Large intestine (tissue), 3 donors: ENCODE measurements at regions not wholly inside any gene's neighbourhood (a gene's known extent, or its start where the extent isn't known, plus 50 kb on each side); places are given as distances from the start of the nearest gene placed in this dataset.

ENCODE experiments used
- DNase-seq, 2 donors: peaks; one replicate each; pipeline versions ENCODE4 v3.0.0 to v3.0.0-alpha.2; 2013
- H3K27ac ChIP-seq: one replicate; pipeline ENCODE4 v1.5.1; 2013; ENCODE audit warnings: low read length
- H3K27me3 ChIP-seq: 2 replicates; pipeline ENCODE4 v1.6.1; 2013; ENCODE audit warnings: low read length; ENCODE audit not compliant: control insufficient read depth, insufficient read depth
- H3K36me3 ChIP-seq: 2 replicates; pipeline ENCODE4 v1.6.1; 2013; ENCODE audit warnings: low read length; ENCODE audit not compliant: control insufficient read depth, insufficient read depth
- H3K4me1 ChIP-seq: one replicate; pipeline ENCODE4 v1.6.1; 2013; ENCODE audit warnings: low read length; ENCODE audit not compliant: control insufficient read depth, insufficient read depth
- H3K4me3 ChIP-seq: one replicate; pipeline ENCODE4 v1.5.1; 2013; ENCODE audit warnings: low read length
- H3K9me3 ChIP-seq: one replicate; pipeline ENCODE4 v1.6.1; 2013; ENCODE audit warnings: mild to moderate bottlenecking, low read depth, low read length, moderate library complexity; ENCODE audit not compliant: control insufficient read depth
- WGBS: methylation state at CpG from one replicate; pipeline ENCODE4 v1.1.5; 2013; ENCODE audit warnings: low lambda C conversion rate; ENCODE audit not compliant: insufficient coverage; 5-methylcytosine and 5-hydroxymethylcytosine counted together

GRCh38 chr2:120820953-120821279, 85.2 kb downstream of the GLI2 start:
- peak overlapping the region; percentile 63 for H3K27ac ChIP-seq

GRCh38 chr2:120821446-120822160, 85.9 kb downstream of the GLI2 start:
- WGBS: no CpG with 5 or more reads among the region's 15 CpGs
- Histone ChIP-seq H3K4me3 (no peak overlapping the region), H3K9me3 (no peaks in the 10 kb centered on the region), H3K27ac (no peak overlapping the region), H3K4me1 (peaks cover 9% of the 10 kb centered on the region), H3K36me3 (no peaks in the 10 kb centered on the region), H3K27me3 (peaks cover 26% of the 10 kb centered on the region)
- no peak for DNase-seq

More at GRCh38 chr2:120820953-120821279, 85.2 kb downstream of the GLI2 start:
- peaks cover 26% of the 10 kb centered on the region for H3K27me3 ChIP-seq
- no peak overlapping the region for H3K4me3 ChIP-seq
- peaks cover 9% of the 10 kb centered on the region for H3K4me1 ChIP-seq
- no CpG with 5 or more reads among the region's 10 CpGs for WGBS
- H3K36me3 ChIP-seq: no peaks in the 10 kb centered on the region
- no peaks in the 10 kb centered on the region for H3K9me3 ChIP-seq
- no peak for DNase-seq

GRCh38 chr2:120822933-120823332, 87.3 kb downstream of the GLI2 start:
- WGBS: no CpG with 5 or more reads among the region's 11 CpGs
- H3K27ac ChIP-seq: no peak overlapping the region
- peaks cover 9% of the 10 kb centered on the region for H3K4me1 ChIP-seq
- H3K36me3 ChIP-seq: no peaks in the 10 kb centered on the region
- H3K9me3 ChIP-seq: no peaks in the 10 kb centered on the region
- H3K27me3 ChIP-seq: peaks cover 26% of the 10 kb centered on the region
- H3K4me3 ChIP-seq: no peak overlapping the region
- DNase-seq: no peak

GRCh38 chr2:120823551-120823950, 87.9 kb downstream of the GLI2 start:
- 93% methylated on average over 2 of the region's 10 CpGs for WGBS
- no peak for DNase-seq
- Histone ChIP-seq H3K4me1 (peaks cover 9% of the 10 kb centered on the region), H3K27me3 (peaks cover 26% of the 10 kb centered on the region), H3K36me3 (no peaks in the 10 kb centered on the region), H3K9me3 (no peaks in the 10 kb centered on the region), H3K4me3 (no peak overlapping the region), H3K27ac (no peak overlapping the region)

GRCh38 chr2:120824246-120824645, 88.6 kb downstream of the GLI2 start:
- no peak for DNase-seq
- H3K36me3 ChIP-seq: no peaks in the 10 kb centered on the region
- no peaks in the 10 kb centered on the region for H3K9me3 ChIP-seq
- H3K27me3 ChIP-seq: peaks cover 26% of the 10 kb centered on the region
- no CpG with 5 or more reads among the region's 8 CpGs for WGBS
- no peak overlapping the region for H3K27ac ChIP-seq
- H3K4me3 ChIP-seq: no peak overlapping the region
- H3K4me1 ChIP-seq: peaks cover 9% of the 10 kb centered on the region

GRCh38 chr2:120825370-120826259, 89.9 kb downstream of the GLI2 start:
- peak; percentile 31 to 36 for DNase-seq
- H3K9me3 ChIP-seq: no peaks in the 10 kb centered on the region
- no peaks in the 10 kb centered on the region for H3K36me3 ChIP-seq
- H3K4me1 ChIP-seq: peaks cover 1% of the 10 kb centered on the region
- no peak overlapping the region for H3K4me3 ChIP-seq
- no CpG with 5 or more reads among the region's 13 CpGs for WGBS
- no peak overlapping the region for H3K27ac ChIP-seq
- H3K27me3 ChIP-seq: peaks cover 17% of the 10 kb centered on the region

GRCh38 chr2:120826260-120826648, 90.6 kb downstream of the GLI2 start:
- WGBS: no CpG with 5 or more reads among the region's 10 CpGs
- H3K4me1 ChIP-seq: no peaks in the 10 kb centered on the region
- no peaks in the 10 kb centered on the region for H3K9me3 ChIP-seq
- peaks cover 12% of the 10 kb centered on the region for H3K27me3 ChIP-seq
- H3K27ac ChIP-seq: no peak overlapping the region
- peak in 1 of 2 donors; percentile 18 for DNase-seq
- H3K36me3 ChIP-seq: no peaks in the 10 kb centered on the region
- H3K4me3 ChIP-seq: no peak overlapping the region

GRCh38 chr2:120826716-120827410, 91.2 kb downstream of the GLI2 start:
- H3K4me3 ChIP-seq: no peak overlapping the region
- H3K36me3 ChIP-seq: no peaks in the 10 kb centered on the region
- WGBS: no CpG with 5 or more reads among the region's 18 CpGs
- H3K27ac ChIP-seq: no peak overlapping the region
- H3K4me1 ChIP-seq: no peaks in the 10 kb centered on the region
- DNase-seq: no peak
- peaks cover 12% of the 10 kb centered on the region for H3K27me3 ChIP-seq
- H3K9me3 ChIP-seq: no peaks in the 10 kb centered on the region

GRCh38 chr2:120828066-120828465, 92.4 kb downstream of the GLI2 start:
- H3K36me3 ChIP-seq: no peaks in the 10 kb centered on the region
- peaks cover 9% of the 10 kb centered on the region for H3K27me3 ChIP-seq
- H3K9me3 ChIP-seq: no peaks in the 10 kb centered on the region
- H3K4me1 ChIP-seq: no peaks in the 10 kb centered on the region
- H3K27ac ChIP-seq: no peak overlapping the region
- H3K4me3 ChIP-seq: no peak overlapping the region
- no peak for DNase-seq
- no CpG with 5 or more reads among the region's 10 CpGs for WGBS

GRCh38 chr2:120828829-120829632, 93.4 kb downstream of the GLI2 start:
- H3K4me1 ChIP-seq: no peaks in the 10 kb centered on the region
- no CpG with 5 or more reads among the region's 14 CpGs for WGBS
- no peak overlapping the region for H3K27ac ChIP-seq
- no peak for DNase-seq
- peaks cover 2% of the 10 kb centered on the region for H3K27me3 ChIP-seq
- no peaks in the 10 kb centered on the region for H3K36me3 ChIP-seq
- no peak overlapping the region for H3K4me3 ChIP-seq
- no peaks in the 10 kb centered on the region for H3K9me3 ChIP-seq
